Pancreas (tissue), 10 donors: ENCODE measurements at regions not wholly inside any gene's neighbourhood (a gene's known extent, or its start where the extent isn't known, plus 50 kb on each side); places are given as distances from the start of the nearest gene placed in this dataset.

Source experiments
- ATAC-seq, 4 donors: fragments of 200-7000 bp; cut with Tn5 transposase; one replicate each; pipeline versions ENCODE4 v1.8.0 to v1.9.1; 2020; ENCODE audit warnings: mild to moderate bottlenecking in 4 of 4, moderate library complexity in 4 of 4
- DNase-seq, 6 donors: peaks; one replicate each; pipeline ENCODE4 v3.0.0-alpha.2; 2020
- FAIRE-seq: peaks from 2 replicates; lab custom pipeline; 2012; peaks lifted over from hg19 to GRCh38; lab: Jason Lieb, UNC
- H3K27ac ChIP-seq, 4 donors: fragments of 200-600 bp; sonication (generic); 1 replicate in 3 of 4; 2 replicates in 1 of 4; pipeline versions ENCODE4 v1.5.0 to v1.8.0; 2020
- H3K27me3 ChIP-seq, 4 donors: fragments of 200-600 bp; one replicate each; pipeline ENCODE4 v1.8.0; 2021
- H3K36me3 ChIP-seq, 3 donors: fragments of 200-600 bp; sonication (generic) in 1 of 3; one replicate each; pipeline versions ENCODE4 v1.5.0 to v1.8.0; 2020 to 2021
- H3K4me1 ChIP-seq, 3 donors: fragments of 200-600 bp; one replicate each; pipeline ENCODE4 v1.8.0; 2021
- H3K4me3 ChIP-seq, 4 donors: fragments of 200-600 bp; sonication (generic) in 2 of 4; one replicate each; pipeline versions ENCODE4 v1.5.0 to v1.8.0; 2020 to 2021
- H3K9me3 ChIP-seq, 4 donors: fragments of 200-600 bp; one replicate each; pipeline ENCODE4 v1.8.0; 2021
- CTCF ChIP-seq, 4 donors: fragments of 200-600 bp; sonication (generic) in 3 of 4; IDR thresholded peaks; one replicate each; pipeline versions ENCODE4 v1.5.0 to v1.8.0; 2021; ENCODE audit warnings: antibody characterized with exemption in 4 of 4
- WGBS, 2 donors: extraction: QIAGEN DNeasy Blood & Tissue Kit; methylation state at CpG; one replicate each; pipeline ENCODE4 v1.1.7; 2013; 5-methylcytosine and 5-hydroxymethylcytosine counted together
- intact Hi-C, 3 donors: fragments of 100-400 bp; cut with DNase I; formaldehyde crosslinking; loops; one replicate each; pipeline versions ENCODE4 v1.11.1 to v1.14.2; 2022
- donor health status: healthy with polysubstance abuse.
- donor health status: DM: no; HTN: no; CAD: no; lungs with moderate emphysema.
- donor health status: DM: no; HTN: no; CAD: no.
- donor health status: control.
- donor health status: control.
- donor health status: Bipolar disorder and iron deficiency.
- donor health status: DM: yes; HTN: yes; CAD: no.
- donor health status: DM: no; HTN: no; CAD: no.
- donor health status: DM: no; HTN: no; CAD: no.
- donor health status: DM: yes; HTN: yes; CAD: no.

- Histone ChIP-seq H3K4me3 (no peak overlapping the region), H3K9me3 (no peaks in the 10 kb centered on the region), H3K4me1 (peaks cover 0 to 3% (median 0%) of the 10 kb centered on the region in 3 donors), H3K27ac (no peak overlapping the region), H3K27me3 (no peaks in the 10 kb centered on the region), H3K36me3 (no peaks in the 10 kb centered on the region)
- no peak for TF ChIP-seq CTCF (IDR thresholded peaks at IDR 0.05)
- intact Hi-C loops = no loop called here
- WGBS, 2 donors = 71 to 75% methylated on average over 3 of the region's 3 CpGs
- DNase-seq (no peak), ATAC-seq (no peak), FAIRE-seq (no peak)
Measured at GRCh38 chr15:31444844-31445243, 118.2 kb downstream of the KLF13 start.

- intact Hi-C loops = no loop called here
- Histone ChIP-seq H3K4me1 (no peaks in the 10 kb centered on the region), H3K27me3 (no peaks in the 10 kb centered on the region), H3K9me3 (no peaks in the 10 kb centered on the region), H3K27ac (no peak overlapping the region), H3K4me3 (no peak overlapping the region), H3K36me3 (no peaks in the 10 kb centered on the region)
- DNase-seq (no peak), ATAC-seq (no peak), FAIRE-seq (no peak)
- 82 to 94% methylated on average over 7 of the region's 7 CpGs for WGBS, 2 donors
- no peak for TF ChIP-seq CTCF (IDR thresholded peaks at IDR 0.05)
Measured at GRCh38 chr15:31446546-31446945, 119.9 kb downstream of the KLF13 start.

DNA sequence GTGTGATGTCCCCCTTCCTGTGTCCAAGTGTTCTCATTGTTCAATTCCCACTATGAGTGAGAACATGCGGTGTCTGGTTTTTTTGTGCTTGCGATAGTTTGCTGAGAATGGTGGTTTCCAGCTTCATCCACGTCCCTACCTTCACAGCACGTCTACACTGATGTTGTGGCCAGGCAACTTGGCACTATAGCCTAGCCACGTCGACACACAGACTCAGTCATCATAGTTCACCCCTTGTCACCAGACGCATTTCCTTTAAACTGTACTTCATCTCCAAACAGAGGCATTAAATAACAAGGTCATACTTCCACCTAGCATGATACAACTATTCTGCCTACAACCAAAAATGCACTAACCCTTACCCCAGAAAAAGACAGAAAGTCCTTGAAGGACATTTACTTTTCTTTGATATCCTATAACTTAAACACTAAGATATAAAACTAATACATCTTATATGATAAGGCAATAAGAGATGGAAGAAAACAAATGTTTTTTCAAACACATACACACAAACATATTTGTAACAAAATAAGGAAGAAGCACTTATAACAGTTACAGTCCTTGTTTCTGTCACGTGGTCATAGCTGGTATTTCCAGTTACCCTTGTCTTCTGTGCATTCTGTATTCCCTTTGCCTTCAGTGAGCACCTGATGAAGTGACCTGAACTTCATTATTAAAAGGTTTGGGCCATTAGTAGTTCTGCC lies 121.4 kb downstream of the KLF13 start:
- Histone ChIP-seq H3K27me3 (no peaks in the 10 kb centered on the region), H3K4me3 (no peak overlapping the region), H3K36me3 (no peaks in the 10 kb centered on the region), H3K9me3 (no peaks in the 10 kb centered on the region), H3K4me1 (no peaks in the 10 kb centered on the region), H3K27ac (no peak overlapping the region)
- no peak for TF ChIP-seq CTCF (IDR thresholded peaks at IDR 0.05)
- DNase-seq = no peak
- WGBS, 2 donors = 72 to 76% methylated on average over 8 of the region's 8 CpGs
- no peak for FAIRE-seq
- ATAC-seq = no peak
- intact Hi-C loops = no loop called here

DNA sequence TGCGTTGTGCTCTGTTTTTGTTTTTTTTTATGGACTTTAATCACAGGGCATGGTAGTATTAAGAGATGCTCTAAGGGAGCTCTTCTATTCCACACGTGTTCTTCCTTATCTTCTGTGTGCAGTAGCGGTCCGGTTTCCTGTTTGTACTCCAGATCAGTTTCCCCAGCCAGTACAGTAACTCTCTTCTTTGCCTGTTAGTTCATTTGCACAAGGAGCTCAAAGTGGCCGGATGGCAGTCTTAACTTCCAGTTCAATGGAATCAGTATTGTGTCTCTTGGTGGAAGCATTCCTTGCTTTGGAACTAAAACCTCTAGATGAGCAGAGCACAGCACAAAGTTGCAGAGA lies 122.0 kb downstream of the KLF13 start:
- FAIRE-seq = no peak
- H3K36me3 ChIP-seq = no peaks in the 10 kb centered on the region
- H3K4me1 ChIP-seq = no peaks in the 10 kb centered on the region
- no peak overlapping the region for H3K4me3 ChIP-seq
- 46 to 54% methylated on average over 5 of the region's 5 CpGs for WGBS, 2 donors
- H3K9me3 ChIP-seq = no peaks in the 10 kb centered on the region
- intact Hi-C loops = no loop called here
- H3K27me3 ChIP-seq = no peaks in the 10 kb centered on the region
- no peak for DNase-seq
- no peak overlapping the region for H3K27ac ChIP-seq
- TF ChIP-seq CTCF (IDR thresholded peaks at IDR 0.05) = no peak
- no peak for ATAC-seq
